GM12892 (cell line): ENCODE measurements at regions not wholly inside any gene's neighbourhood (a gene's known extent, or its start where the extent isn't known, plus 50 kb on each side); places are given as distances from the start of the nearest gene placed in this dataset.

Experiments
- POLR2A ChIP-seq: IDR thresholded peaks from 2 replicates; pipeline ENCODE4 v1.6.1; 2011; ENCODE audit warnings: low read depth, low read length, control low read depth
- POLR2AphosphoS5 ChIP-seq: IDR thresholded peaks from 2 replicates; pipeline ENCODE4 v1.6.1; 2011; ENCODE audit warnings: low read depth, low read length, control low read depth

GRCh38 chr4:110676241-110676640, 53.4 kb upstream of the PITX2 start:
- TF ChIP-seq POLR2A (no peak), POLR2AphosphoS5 (no peak)
